Astrocyte (in vitro differentiated cells and primary cell): ENCODE measurements at regions not wholly inside any gene's neighbourhood (a gene's known extent, or its start where the extent isn't known, plus 50 kb on each side); places are given as distances from the start of the nearest gene placed in this dataset.
A peak's percentile ranks its signal among the peaks of the same experiment; 100 is the strongest.

ENCODE experiments used
- DNase-seq: peaks from one replicate; pipeline ENCODE4 v3.0.0-alpha.2; 2010; ENCODE audit warnings: low read depth
- FAIRE-seq: peaks from 2 replicates; lab custom pipeline; 2011; peaks lifted over from hg19 to GRCh38; lab: Jason Lieb, UNC
- H2AFZ ChIP-seq: 2 replicates; pipeline ENCODE4 v1.6.0; 2012; ENCODE audit warnings: low read depth, low read length, inconsistent platforms
- H3K27ac ChIP-seq: 2 replicates; pipeline ENCODE4 v1.5.1; 2011; ENCODE audit warnings: low read depth, low read length, inconsistent platforms
- H3K27me3 ChIP-seq: 2 replicates; pipeline ENCODE4 v1.6.0; 2011; ENCODE audit warnings: low read length, inconsistent platforms; ENCODE audit not compliant: insufficient read depth
- H3K36me3 ChIP-seq: 2 replicates; pipeline ENCODE4 v1.5.1; 2011; ENCODE audit warnings: low read length, inconsistent platforms; ENCODE audit not compliant: insufficient read depth
- H3K4me1 ChIP-seq: 2 replicates; pipeline ENCODE4 v1.5.1; 2011; ENCODE audit warnings: low read length, inconsistent platforms; ENCODE audit not compliant: insufficient read depth
- H3K4me2 ChIP-seq: 2 replicates; pipeline ENCODE4 v1.6.0; 2012; ENCODE audit warnings: low read length, inconsistent platforms
- H3K4me3 ChIP-seq: 2 replicates; pipeline ENCODE4 v1.5.1; 2011; ENCODE audit warnings: low read depth, mild to moderate bottlenecking, low read length, inconsistent platforms; ENCODE audit not compliant: insufficient read depth
- H3K79me2 ChIP-seq: 2 replicates; pipeline ENCODE4 v1.6.0; 2012; ENCODE audit warnings: mild to moderate bottlenecking, low read length, inconsistent platforms; ENCODE audit not compliant: insufficient read depth
- H3K9ac ChIP-seq: 2 replicates; pipeline ENCODE4 v1.6.0; 2012; ENCODE audit warnings: mild to moderate bottlenecking, low read length, inconsistent platforms
- H3K9me3 ChIP-seq: 2 replicates; pipeline ENCODE4 v1.5.1; 2012; ENCODE audit warnings: low read depth, mild to moderate bottlenecking, low read length, inconsistent platforms; ENCODE audit not compliant: insufficient read depth
- H4K20me1 ChIP-seq: 2 replicates; pipeline ENCODE4 v1.6.0; 2012; ENCODE audit warnings: low read length, inconsistent platforms; ENCODE audit not compliant: insufficient read depth
- H3K27ac Mint-ChIP-seq: one replicate; pipeline ENCODE4 v1.8.0; 2021; ENCODE audit warnings: mild to moderate bottlenecking, mixed read lengths; ENCODE audit not compliant: unreplicated experiment
- H3K27me3 Mint-ChIP-seq: one replicate; pipeline ENCODE4 v1.8.0; 2021; ENCODE audit warnings: low read depth, mixed read lengths; ENCODE audit not compliant: unreplicated experiment
- H3K36me3 Mint-ChIP-seq: one replicate; pipeline ENCODE4 v1.8.0; 2021; ENCODE audit warnings: low read depth, mixed read lengths; ENCODE audit not compliant: unreplicated experiment
- H3K4me1 Mint-ChIP-seq: one replicate; pipeline ENCODE4 v1.8.0; 2021; ENCODE audit warnings: low read depth, mixed read lengths; ENCODE audit not compliant: unreplicated experiment
- H3K4me3 Mint-ChIP-seq: one replicate; pipeline ENCODE4 v1.8.0; 2021; ENCODE audit warnings: mild to moderate bottlenecking, moderate library complexity, mixed read lengths; ENCODE audit not compliant: unreplicated experiment
- H3K9me3 Mint-ChIP-seq: one replicate; pipeline ENCODE4 v1.8.0; 2021; ENCODE audit warnings: mild to moderate bottlenecking, mixed read lengths; ENCODE audit not compliant: unreplicated experiment
- CTCF ChIP-seq: IDR thresholded peaks from 2 replicates; pipeline ENCODE4 v1.5.1; 2011; ENCODE audit warnings: low read depth, mild to moderate bottlenecking, inconsistent platforms, low read length, moderate library complexity; ENCODE audit not compliant: insufficient read depth
- EZH2 ChIP-seq: IDR thresholded peaks from 2 replicates; pipeline ENCODE4 v1.6.1; 2012; ENCODE audit warnings: mild to moderate bottlenecking, low read length, inconsistent platforms; ENCODE audit not compliant: insufficient read depth

GRCh38 chr5:127206320-127207113, 84.1 kb upstream of the MEGF10 start:
- Mint-ChIP-seq H3K4me1 (peaks cover 29% of the 10 kb centered on the region), H3K9me3 (peaks cover 3% of the 10 kb centered on the region), H3K27me3 (no peaks in the 10 kb centered on the region), H3K36me3 (no peaks in the 10 kb centered on the region), H3K4me3 (no peak overlapping the region), H3K27ac (peak overlapping the region; percentile 86)
- H3K79me2 ChIP-seq, result no peaks in the 10 kb centered on the region
- H3K4me3 ChIP-seq, result no peak overlapping the region
- no peaks in the 10 kb centered on the region for H4K20me1 ChIP-seq
- DNase-seq (peak; percentile 86), FAIRE-seq (peak; percentile 96)
- TF ChIP-seq CTCF (no peak), EZH2 (no peak)
- no peaks in the 10 kb centered on the region for H3K9me3 ChIP-seq
- H2AFZ ChIP-seq, result no peak overlapping the region
- H3K4me2 ChIP-seq, result peak overlapping the region; percentile 43
- peak overlapping the region; percentile 5 for H3K27ac ChIP-seq
- H3K36me3 ChIP-seq, result no peaks in the 10 kb centered on the region
- H3K4me1 ChIP-seq, result peaks cover 19% of the 10 kb centered on the region
- peaks cover 6% of the 10 kb centered on the region for H3K27me3 ChIP-seq
- no peak overlapping the region for H3K9ac ChIP-seq

GRCh38 chr5:127210042-127210441, 80.6 kb upstream of the MEGF10 start:
- Histone ChIP-seq H3K4me1 (peaks cover 9% of the 10 kb centered on the region), H3K36me3 (no peaks in the 10 kb centered on the region), H3K4me3 (no peak overlapping the region), H3K9me3 (no peaks in the 10 kb centered on the region), H3K79me2 (no peaks in the 10 kb centered on the region), H3K27me3 (peaks cover 6% of the 10 kb centered on the region), H3K27ac (no peak overlapping the region), H3K4me2 (no peak overlapping the region), H4K20me1 (no peaks in the 10 kb centered on the region), H2AFZ (no peak overlapping the region), H3K9ac (no peak overlapping the region)
- Mint-ChIP-seq H3K4me3 (no peak overlapping the region), H3K36me3 (no peaks in the 10 kb centered on the region), H3K27ac (no peak overlapping the region), H3K4me1 (peaks cover 16% of the 10 kb centered on the region), H3K9me3 (no peaks in the 10 kb centered on the region), H3K27me3 (no peaks in the 10 kb centered on the region)
- no peak for FAIRE-seq
- TF ChIP-seq CTCF (no peak), EZH2 (no peak)
- no peak for DNase-seq

DNA sequence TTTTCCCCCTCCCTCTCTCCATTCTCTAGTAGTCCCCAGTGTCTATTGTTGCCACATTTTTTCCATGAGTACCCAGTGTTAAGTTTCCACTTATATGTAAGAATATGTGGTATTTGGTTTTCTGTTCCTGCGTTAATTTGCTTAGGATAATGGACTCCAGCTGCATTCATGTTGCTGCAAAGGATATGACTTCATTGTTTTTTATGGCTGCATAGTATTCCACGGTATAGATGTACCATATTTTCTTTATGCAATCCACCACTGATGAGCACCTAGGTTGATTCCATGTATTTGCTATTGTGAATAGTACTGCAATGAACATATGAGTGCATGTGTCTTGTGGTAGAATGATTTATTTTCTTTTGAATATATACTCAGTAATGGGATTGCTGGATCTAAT, 77.4 kb upstream of the MEGF10 start:
- no peak overlapping the region for H3K27ac Mint-ChIP-seq
- H3K9ac ChIP-seq, result no peak overlapping the region
- H3K9me3 ChIP-seq, result no peaks in the 10 kb centered on the region
- no peaks in the 10 kb centered on the region for H3K36me3 Mint-ChIP-seq
- no peaks in the 10 kb centered on the region for H3K27me3 Mint-ChIP-seq
- H3K27ac ChIP-seq, result no peak overlapping the region
- TF ChIP-seq CTCF, result no peak
- TF ChIP-seq EZH2, result no peak
- H3K36me3 ChIP-seq, result no peaks in the 10 kb centered on the region
- H3K79me2 ChIP-seq, result no peaks in the 10 kb centered on the region
- peaks cover 6% of the 10 kb centered on the region for H3K27me3 ChIP-seq
- no peaks in the 10 kb centered on the region for H3K4me1 ChIP-seq
- H3K4me3 Mint-ChIP-seq, result no peak overlapping the region
- no peak overlapping the region for H3K4me3 ChIP-seq
- H2AFZ ChIP-seq, result no peak overlapping the region
- H3K9me3 Mint-ChIP-seq, result no peaks in the 10 kb centered on the region
- no peak overlapping the region for H3K4me2 ChIP-seq
- H3K4me1 Mint-ChIP-seq, result peaks cover 22% of the 10 kb centered on the region
- DNase-seq (no peak), FAIRE-seq (no peak)
- no peaks in the 10 kb centered on the region for H4K20me1 ChIP-seq
